Ectodermal cell (in vitro differentiated cells): ENCODE measurements at regions not wholly inside any gene's neighbourhood (a gene's known extent, or its start where the extent isn't known, plus 50 kb on each side); places are given as distances from the start of the nearest gene placed in this dataset.

Experiments used
- H3K27ac ChIP-seq: 2 replicates; pipeline ENCODE4 v1.7.0; 2013; ENCODE audit warnings: mild to moderate bottlenecking, low read depth, low read length; ENCODE audit not compliant: insufficient read depth, poor library complexity, severe bottlenecking
- H3K27me3 ChIP-seq: 2 replicates; pipeline ENCODE4 v1.7.0; 2013; ENCODE audit warnings: mild to moderate bottlenecking, low read length; ENCODE audit not compliant: insufficient read depth, control insufficient read depth, poor library complexity, severe bottlenecking
- H3K36me3 ChIP-seq: one replicate; pipeline ENCODE4 v1.7.0; 2013; ENCODE audit warnings: low read length; ENCODE audit not compliant: control insufficient read depth, insufficient read depth
- H3K4me1 ChIP-seq: one replicate; pipeline ENCODE4 v1.7.0; 2013; ENCODE audit warnings: low read length; ENCODE audit not compliant: control insufficient read depth, insufficient read depth
- H3K4me3 ChIP-seq: 2 replicates; pipeline ENCODE4 v1.7.0; 2013; ENCODE audit warnings: low read depth, low read length, control low read depth; ENCODE audit not compliant: insufficient read depth
- H3K9me3 ChIP-seq: 2 replicates; pipeline ENCODE4 v1.7.0; 2013; ENCODE audit warnings: mild to moderate bottlenecking, low read length, moderate library complexity; ENCODE audit not compliant: control insufficient read depth
- WGBS, 2 experiments: methylation state at CpG; one replicate each; pipeline ENCODE4 v1.1.7; 2013; ENCODE audit warnings: missing lambda C conversion rate in 2 of 2; 5-methylcytosine and 5-hydroxymethylcytosine counted together

DNA sequence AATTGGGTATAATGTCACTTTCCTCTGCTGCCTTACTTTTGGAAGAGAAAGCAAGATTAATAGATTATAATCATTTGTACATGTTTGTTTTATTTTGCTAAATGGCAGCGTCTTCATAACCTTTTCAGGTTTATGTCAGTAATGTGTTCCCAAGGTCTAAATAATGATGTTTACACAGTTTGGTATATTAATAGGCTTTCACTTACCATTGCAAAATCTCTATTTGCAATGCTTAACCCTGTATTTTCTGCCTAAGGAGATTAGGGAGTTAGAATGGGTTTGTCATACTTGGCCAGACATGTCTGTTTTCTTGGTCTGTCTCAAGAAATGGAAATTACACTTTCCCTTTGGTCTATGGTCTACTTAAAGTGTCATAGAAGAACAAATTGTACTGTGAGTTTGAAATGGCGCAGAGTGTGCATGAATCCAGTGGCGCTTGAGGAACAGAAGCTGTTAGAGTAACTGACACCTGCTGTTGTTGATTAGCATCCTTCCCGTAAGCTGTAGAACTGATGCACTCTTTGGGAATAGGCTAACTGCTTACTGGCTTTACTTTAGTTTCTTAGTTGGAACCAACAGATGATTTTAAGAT lies 261.1 kb downstream of the SAMD5 start:
- 82 to 86% methylated on average over 4 of the region's 4 CpGs for WGBS, 2 experiments
- Histone ChIP-seq H3K36me3 (no peaks in the 10 kb centered on the region), H3K9me3 (no peaks in the 10 kb centered on the region), H3K4me3 (no peak overlapping the region), H3K4me1 (no peaks in the 10 kb centered on the region), H3K27ac (no peak overlapping the region), H3K27me3 (no peaks in the 10 kb centered on the region)

- Histone ChIP-seq H3K27ac (no peak overlapping the region), H3K9me3 (no peaks in the 10 kb centered on the region), H3K27me3 (no peaks in the 10 kb centered on the region), H3K36me3 (no peaks in the 10 kb centered on the region), H3K4me1 (no peaks in the 10 kb centered on the region), H3K4me3 (no peak overlapping the region)
- 94% methylated on average over 7 of the region's 7 CpGs for WGBS, 2 experiments
Observed at GRCh38 chr6:147770221-147770620, 261.7 kb downstream of the SAMD5 start.

GRCh38 chr6:147772724-147773123 lies 264.2 kb downstream of the SAMD5 start:
- Histone ChIP-seq H3K36me3 (no peaks in the 10 kb centered on the region), H3K27me3 (no peaks in the 10 kb centered on the region), H3K27ac (no peak overlapping the region), H3K4me1 (no peaks in the 10 kb centered on the region), H3K4me3 (no peak overlapping the region), H3K9me3 (no peaks in the 10 kb centered on the region)
- 93 to 94% methylated on average over 4 of the region's 4 CpGs for WGBS, 2 experiments

DNA sequence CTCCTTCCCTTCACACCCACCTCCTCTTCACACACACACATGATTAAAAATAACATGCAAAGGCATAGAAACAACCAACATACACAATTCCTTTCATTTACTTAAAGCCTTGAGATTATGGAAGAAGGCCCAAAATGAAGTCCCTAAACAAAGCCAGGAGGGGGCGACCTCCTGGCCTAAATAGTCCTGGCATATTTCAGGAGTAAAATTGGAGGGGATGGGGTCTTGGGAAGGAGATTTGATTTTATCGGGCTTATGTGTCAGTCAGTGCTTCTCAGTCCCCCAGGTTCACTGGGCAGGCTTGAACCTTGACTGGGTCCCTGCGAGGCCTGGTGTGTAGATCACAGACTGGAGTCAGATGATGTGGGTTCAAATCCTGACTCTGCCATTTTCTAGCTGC lies 266.4 kb downstream of the SAMD5 start:
- WGBS, 2 experiments = 68 to 71% methylated on average over 3 of the region's 3 CpGs

DNA sequence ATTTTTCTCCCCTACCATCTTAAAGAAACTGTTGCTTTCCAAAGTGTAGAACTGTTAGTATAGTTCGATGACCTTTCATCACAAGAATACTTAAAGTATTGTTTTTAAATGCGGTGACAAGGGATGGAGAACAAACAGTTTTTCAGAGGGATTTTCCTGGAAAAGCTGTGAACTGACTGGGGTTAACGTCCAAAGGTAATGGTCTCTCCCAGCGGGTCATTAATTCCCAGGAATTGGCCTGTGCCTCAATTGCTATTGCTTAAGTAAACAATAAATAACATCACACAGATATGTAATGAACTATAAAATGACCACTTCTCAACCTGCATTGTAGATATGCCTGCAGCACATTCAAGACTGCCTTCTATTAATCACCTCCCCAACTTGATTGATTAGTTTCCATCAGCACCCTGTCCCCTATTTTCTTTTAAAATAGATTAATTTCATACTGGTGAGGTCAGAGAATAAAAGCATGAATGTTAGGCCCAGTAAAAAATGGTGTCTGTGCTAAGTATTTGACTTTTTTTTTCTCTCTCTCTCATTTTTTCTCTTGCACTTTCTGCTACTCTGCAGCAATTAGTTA lies 268.2 kb downstream of the SAMD5 start:
- H3K27me3 ChIP-seq = no peaks in the 10 kb centered on the region
- H3K4me3 ChIP-seq = no peak overlapping the region
- H3K9me3 ChIP-seq = no peaks in the 10 kb centered on the region
- no peaks in the 10 kb centered on the region for H3K36me3 ChIP-seq
- H3K27ac ChIP-seq = no peak overlapping the region
- H3K4me1 ChIP-seq = no peaks in the 10 kb centered on the region
- WGBS, 2 experiments = 89% methylated on average over 3 to 4 of the region's 4 CpGs

More for the DNA sequence above, 266.4 kb downstream of the SAMD5 start:
- no peak overlapping the region for H3K4me3 ChIP-seq
- H3K36me3 ChIP-seq = no peaks in the 10 kb centered on the region
- no peaks in the 10 kb centered on the region for H3K27me3 ChIP-seq
- H3K27ac ChIP-seq = no peak overlapping the region
- no peaks in the 10 kb centered on the region for H3K9me3 ChIP-seq
- no peaks in the 10 kb centered on the region for H3K4me1 ChIP-seq

- no peak overlapping the region for H3K4me3 ChIP-seq
- WGBS, 2 experiments = 89 to 94% methylated on average over 1 of the region's 1 CpG
- H3K27ac ChIP-seq = no peak overlapping the region
- H3K4me1 ChIP-seq = no peaks in the 10 kb centered on the region
- no peaks in the 10 kb centered on the region for H3K9me3 ChIP-seq
- H3K36me3 ChIP-seq = no peaks in the 10 kb centered on the region
- H3K27me3 ChIP-seq = no peaks in the 10 kb centered on the region
Observed at GRCh38 chr6:147779624-147780023, 271.1 kb downstream of the SAMD5 start.

DNA sequence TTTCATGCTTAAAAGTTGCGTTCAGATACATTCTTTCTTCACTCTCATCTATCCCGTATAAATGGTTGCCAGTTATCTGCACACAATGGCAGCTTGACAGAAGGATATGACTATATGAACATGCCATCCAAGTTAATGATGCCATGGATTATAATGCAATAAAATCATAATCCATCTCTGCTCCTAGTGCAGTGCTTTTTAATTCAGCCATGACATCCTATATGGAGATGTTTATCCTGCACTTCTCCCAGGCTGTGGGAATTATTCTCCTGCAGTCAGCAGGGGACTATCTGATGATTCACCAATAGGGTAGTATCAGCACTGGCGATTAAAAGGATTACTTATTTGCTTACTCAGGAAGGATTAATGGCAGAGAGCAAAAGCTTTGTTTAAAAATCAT lies 273.8 kb downstream of the SAMD5 start:
- H3K9me3 ChIP-seq = no peaks in the 10 kb centered on the region
- H3K36me3 ChIP-seq = no peaks in the 10 kb centered on the region
- no peak overlapping the region for H3K27ac ChIP-seq
- no peaks in the 10 kb centered on the region for H3K27me3 ChIP-seq
- no peaks in the 10 kb centered on the region for H3K4me1 ChIP-seq
- 84 to 87% methylated on average over 3 of the region's 3 CpGs for WGBS, 2 experiments
- H3K4me3 ChIP-seq = no peak overlapping the region

GRCh38 chr6:147784371-147784770 lies 275.9 kb downstream of the SAMD5 start:
- Histone ChIP-seq H3K27ac (no peak overlapping the region), H3K4me3 (no peak overlapping the region), H3K4me1 (no peaks in the 10 kb centered on the region), H3K9me3 (no peaks in the 10 kb centered on the region), H3K36me3 (no peaks in the 10 kb centered on the region), H3K27me3 (no peaks in the 10 kb centered on the region)
- 94 to 100% methylated on average over 2 of the region's 2 CpGs for WGBS, 2 experiments

DNA sequence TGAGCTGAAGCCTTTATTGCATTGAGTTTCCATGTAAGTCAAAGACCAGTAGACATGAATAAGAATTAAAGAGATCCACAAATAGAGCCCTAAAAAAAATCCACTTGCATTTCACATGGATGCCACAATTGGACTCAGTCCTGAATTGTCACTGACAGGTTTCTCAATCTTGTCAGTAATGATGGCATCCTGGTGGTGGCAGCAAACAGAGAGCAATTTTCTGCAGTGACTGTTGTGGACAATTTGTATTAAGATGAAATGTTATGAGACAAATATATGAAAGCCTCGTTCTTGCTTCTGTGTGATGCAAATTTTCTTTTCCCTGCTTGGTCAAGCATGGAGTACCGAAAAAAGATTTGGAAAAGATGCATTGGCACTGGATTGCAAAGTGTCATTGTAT lies 278.9 kb downstream of the SAMD5 start:
- Histone ChIP-seq H3K4me1 (no peaks in the 10 kb centered on the region), H3K27ac (no peak overlapping the region), H3K4me3 (no peak overlapping the region), H3K36me3 (no peaks in the 10 kb centered on the region), H3K27me3 (no peaks in the 10 kb centered on the region), H3K9me3 (no peaks in the 10 kb centered on the region)
- WGBS, 2 experiments = 83 to 95% methylated on average over 2 of the region's 2 CpGs

GRCh38 chr6:147789430-147789947 lies 281.0 kb downstream of the SAMD5 start:
- Histone ChIP-seq H3K9me3 (no peaks in the 10 kb centered on the region), H3K36me3 (no peaks in the 10 kb centered on the region), H3K4me3 (no peak overlapping the region), H3K27ac (no peak overlapping the region), H3K4me1 (no peaks in the 10 kb centered on the region), H3K27me3 (no peaks in the 10 kb centered on the region)
- 96 to 100% methylated on average over 4 of the region's 4 CpGs for whole genome bisulfite sequencing, 2 experiments
